Neural cell (in vitro differentiated cells): ENCODE measurements at regions not wholly inside any gene's neighbourhood (a gene's known extent, or its start where the extent isn't known, plus 50 kb on each side); places are given as distances from the start of the nearest gene placed in this dataset.

ENCODE experiments used
- H2AFZ ChIP-seq: fragments of 200-600, 300-800 bp; sonication (generic), shearing (Covaris generic); 2 replicates; pipeline ENCODE4 v1.6.0; 2014; ENCODE audit warnings: low read depth, mild to moderate bottlenecking, antibody characterized with exemption, low read length, moderate library complexity
- H3F3A ChIP-seq: fragments of 200-600 bp; shearing (Covaris generic); 2 replicates; pipeline ENCODE4 v1.6.1; 2016; ENCODE audit warnings: mild to moderate bottlenecking, moderate library complexity, mixed read lengths, antibody characterized with exemption, low read length; ENCODE audit not compliant: insufficient read depth, poor library complexity, severe bottlenecking
- H3K27ac ChIP-seq: fragments of 200-600, 300-800 bp; sonication (generic), shearing (Covaris generic); 2 replicates; pipeline ENCODE4 v1.5.1; 2014; ENCODE audit warnings: mild to moderate bottlenecking, low read length, moderate library complexity
- H3K27me3 ChIP-seq: fragments of 300-800, 200-600 bp; sonication (generic), shearing (Covaris generic); 2 replicates; pipeline ENCODE4 v1.6.0; 2014; ENCODE audit warnings: mild to moderate bottlenecking, low read depth, low read length, moderate library complexity; ENCODE audit not compliant: insufficient read depth
- H3K36me3 ChIP-seq: fragments of 300-800, 200-600 bp; sonication (generic), shearing (Covaris generic); 2 replicates; pipeline ENCODE4 v1.5.1; 2014; ENCODE audit warnings: mild to moderate bottlenecking, antibody characterized with exemption, low read length, moderate library complexity; ENCODE audit not compliant: insufficient read depth
- H3K4me2 ChIP-seq: fragments of 300-800, 200-600 bp; sonication (generic), shearing (Covaris generic); 2 replicates; pipeline ENCODE4 v1.6.0; 2014; ENCODE audit warnings: mild to moderate bottlenecking, low read length
- H3K4me3 ChIP-seq: fragments of 300-800, 200-600 bp; sonication (generic), shearing (Covaris generic); 2 replicates; pipeline ENCODE4 v1.5.1; 2014; ENCODE audit warnings: mild to moderate bottlenecking, low read length, moderate library complexity
- H3K79me2 ChIP-seq: fragments of 200-600 bp; shearing (Covaris generic); replicated peaks from 2 replicates; pipeline ENCODE4 v1.6.0; 2014; ENCODE audit warnings: mild to moderate bottlenecking, low read length, moderate library complexity; ENCODE audit not compliant: insufficient read depth
- H3K9ac ChIP-seq: fragments of 300-800, 200-600 bp; sonication (generic), shearing (Covaris generic); 2 replicates; pipeline ENCODE4 v1.6.1; 2016; ENCODE audit warnings: mild to moderate bottlenecking, low read length, mixed read lengths
- H3K9me2 ChIP-seq: fragments of 200-600 bp; shearing (Covaris generic); 2 replicates; pipeline ENCODE4 v1.6.1; 2016; ENCODE audit warnings: mild to moderate bottlenecking, low read length, mixed read lengths; ENCODE audit not compliant: insufficient read depth
- H3K9me3 ChIP-seq: fragments of 200-600, 300-800 bp; sonication (generic), shearing (Covaris generic); 2 replicates; pipeline ENCODE4 v1.6.1; 2016; ENCODE audit warnings: mild to moderate bottlenecking, mixed run types, low read length, moderate library complexity, mixed read lengths
- H4K20me1 ChIP-seq: fragments of 200-600 bp; shearing (Covaris generic); 2 replicates; pipeline ENCODE4 v1.6.1; 2016; ENCODE audit warnings: mild to moderate bottlenecking, mixed run types; ENCODE audit not compliant: insufficient read depth
- EP300 ChIP-seq: fragments of 450-650 bp; conservative IDR thresholded peaks from 2 replicates; pipeline ENCODE4 v1.6.1; 2014; ENCODE audit warnings: antibody characterized with exemption, mild to moderate bottlenecking, moderate library complexity; ENCODE audit not compliant: poor library complexity, severe bottlenecking
- EZH2 ChIP-seq: fragments of 200-600, 300-800 bp; shearing (Covaris generic), sonication (generic); IDR thresholded peaks from 2 replicates; pipeline ENCODE4 v1.6.1; 2014; ENCODE audit warnings: antibody characterized with exemption, low read length, borderline replicate concordance, mild to moderate bottlenecking; ENCODE audit not compliant: insufficient read depth, poor library complexity, severe bottlenecking
- MXI1 ChIP-seq: fragments of 450-650 bp; conservative IDR thresholded peaks from 2 replicates; pipeline ENCODE4 v1.6.1; 2014; ENCODE audit warnings: antibody characterized with exemption, mild to moderate bottlenecking; ENCODE audit not compliant: poor library complexity, severe bottlenecking
- POLR2AphosphoS5 ChIP-seq: IDR thresholded peaks from 2 replicates; pipeline ENCODE4 v1.6.1; 2012
- RAD21 ChIP-seq: fragments of 450-650 bp; conservative IDR thresholded peaks from 2 replicates; pipeline ENCODE4 v1.6.1; 2014; ENCODE audit warnings: antibody characterized with exemption, mild to moderate bottlenecking, moderate library complexity
- SMC3 ChIP-seq: fragments of 450-650 bp; conservative IDR thresholded peaks from 2 replicates; pipeline ENCODE4 v1.6.1; 2014; ENCODE audit warnings: antibody characterized with exemption, mild to moderate bottlenecking, moderate library complexity; ENCODE audit not compliant: poor library complexity
- TAF1 ChIP-seq: IDR thresholded peaks from 2 replicates; pipeline ENCODE4 v1.6.1; 2012; ENCODE audit warnings: low read depth
- TF ChIP-seq, protein P1 (sequence below): fragments of 450-650 bp; IDR thresholded peaks from 2 replicates; pipeline ENCODE4 v1.5.1; 2014; ENCODE audit warnings: antibody characterized with exemption, mild to moderate bottlenecking, moderate library complexity; ENCODE audit not compliant: poor library complexity, severe bottlenecking
- TF ChIP-seq, protein P2 (sequence below): IDR thresholded peaks from 2 replicates; pipeline ENCODE4 v1.6.1; 2012; ENCODE audit warnings: borderline replicate concordance

GRCh38 chr7:125057963-125058362, 128.3 kb upstream of the POT1 start:
- H3K9ac ChIP-seq = no peak overlapping the region
- H4K20me1 ChIP-seq = no peaks in the 10 kb centered on the region
- H3K4me3 ChIP-seq = no peak overlapping the region
- H3K36me3 ChIP-seq = no peaks in the 10 kb centered on the region
- no peak for TF ChIP-seq TAF1
- TF ChIP-seq MXI1 = no peak
- TF ChIP-seq POLR2AphosphoS5 = no peak
- TF ChIP-seq RAD21 = no peak
- no peaks in the 10 kb centered on the region for H3K79me2 ChIP-seq
- H3K27me3 ChIP-seq = no peaks in the 10 kb centered on the region
- peaks cover 2% of the 10 kb centered on the region for H3F3A ChIP-seq
- no peaks in the 10 kb centered on the region for H3K9me2 ChIP-seq
- H3K9me3 ChIP-seq = no peaks in the 10 kb centered on the region
- H2AFZ ChIP-seq = no peak overlapping the region
- H3K27ac ChIP-seq = no peak overlapping the region
- no peak overlapping the region for H3K4me2 ChIP-seq

DNA sequence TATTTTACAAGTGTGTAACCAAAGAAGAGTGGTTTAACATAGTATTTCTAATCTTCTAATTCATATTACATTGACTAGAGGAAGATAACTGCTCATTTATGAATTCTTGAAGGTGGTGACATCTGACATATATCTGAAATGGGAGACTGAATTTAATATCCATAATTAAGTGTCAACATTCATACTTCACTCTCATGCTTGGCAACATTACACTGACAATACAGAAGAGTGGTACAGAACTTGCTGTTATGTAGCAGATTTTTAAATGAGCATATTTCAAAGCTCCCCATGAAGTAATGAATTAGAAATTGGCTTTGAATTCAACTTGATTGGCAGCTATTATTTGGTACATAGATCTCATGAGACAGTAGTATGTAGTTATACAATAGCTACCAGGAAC, 125.8 kb upstream of the POT1 start:
- Histone ChIP-seq H3K27me3 (no peaks in the 10 kb centered on the region), H3K79me2 (no peaks in the 10 kb centered on the region), H3K9ac (no peak overlapping the region), H3K9me3 (no peaks in the 10 kb centered on the region), H3K36me3 (no peaks in the 10 kb centered on the region), H3F3A (no peaks in the 10 kb centered on the region), H3K4me3 (no peak overlapping the region), H3K4me2 (no peak overlapping the region), H4K20me1 (no peaks in the 10 kb centered on the region), H2AFZ (no peak overlapping the region), H3K9me2 (no peaks in the 10 kb centered on the region), H3K27ac (no peak overlapping the region)
- no peak for TF ChIP-seq SMC3
- peak; percentile 97 for TF ChIP-seq POLR2AphosphoS5
- TF ChIP-seq, protein P1, sequence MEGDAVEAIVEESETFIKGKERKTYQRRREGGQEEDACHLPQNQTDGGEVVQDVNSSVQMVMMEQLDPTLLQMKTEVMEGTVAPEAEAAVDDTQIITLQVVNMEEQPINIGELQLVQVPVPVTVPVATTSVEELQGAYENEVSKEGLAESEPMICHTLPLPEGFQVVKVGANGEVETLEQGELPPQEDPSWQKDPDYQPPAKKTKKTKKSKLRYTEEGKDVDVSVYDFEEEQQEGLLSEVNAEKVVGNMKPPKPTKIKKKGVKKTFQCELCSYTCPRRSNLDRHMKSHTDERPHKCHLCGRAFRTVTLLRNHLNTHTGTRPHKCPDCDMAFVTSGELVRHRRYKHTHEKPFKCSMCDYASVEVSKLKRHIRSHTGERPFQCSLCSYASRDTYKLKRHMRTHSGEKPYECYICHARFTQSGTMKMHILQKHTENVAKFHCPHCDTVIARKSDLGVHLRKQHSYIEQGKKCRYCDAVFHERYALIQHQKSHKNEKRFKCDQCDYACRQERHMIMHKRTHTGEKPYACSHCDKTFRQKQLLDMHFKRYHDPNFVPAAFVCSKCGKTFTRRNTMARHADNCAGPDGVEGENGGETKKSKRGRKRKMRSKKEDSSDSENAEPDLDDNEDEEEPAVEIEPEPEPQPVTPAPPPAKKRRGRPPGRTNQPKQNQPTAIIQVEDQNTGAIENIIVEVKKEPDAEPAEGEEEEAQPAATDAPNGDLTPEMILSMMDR = no peak
- TF ChIP-seq EP300 = peak; percentile 95
- TF ChIP-seq, protein P2, sequence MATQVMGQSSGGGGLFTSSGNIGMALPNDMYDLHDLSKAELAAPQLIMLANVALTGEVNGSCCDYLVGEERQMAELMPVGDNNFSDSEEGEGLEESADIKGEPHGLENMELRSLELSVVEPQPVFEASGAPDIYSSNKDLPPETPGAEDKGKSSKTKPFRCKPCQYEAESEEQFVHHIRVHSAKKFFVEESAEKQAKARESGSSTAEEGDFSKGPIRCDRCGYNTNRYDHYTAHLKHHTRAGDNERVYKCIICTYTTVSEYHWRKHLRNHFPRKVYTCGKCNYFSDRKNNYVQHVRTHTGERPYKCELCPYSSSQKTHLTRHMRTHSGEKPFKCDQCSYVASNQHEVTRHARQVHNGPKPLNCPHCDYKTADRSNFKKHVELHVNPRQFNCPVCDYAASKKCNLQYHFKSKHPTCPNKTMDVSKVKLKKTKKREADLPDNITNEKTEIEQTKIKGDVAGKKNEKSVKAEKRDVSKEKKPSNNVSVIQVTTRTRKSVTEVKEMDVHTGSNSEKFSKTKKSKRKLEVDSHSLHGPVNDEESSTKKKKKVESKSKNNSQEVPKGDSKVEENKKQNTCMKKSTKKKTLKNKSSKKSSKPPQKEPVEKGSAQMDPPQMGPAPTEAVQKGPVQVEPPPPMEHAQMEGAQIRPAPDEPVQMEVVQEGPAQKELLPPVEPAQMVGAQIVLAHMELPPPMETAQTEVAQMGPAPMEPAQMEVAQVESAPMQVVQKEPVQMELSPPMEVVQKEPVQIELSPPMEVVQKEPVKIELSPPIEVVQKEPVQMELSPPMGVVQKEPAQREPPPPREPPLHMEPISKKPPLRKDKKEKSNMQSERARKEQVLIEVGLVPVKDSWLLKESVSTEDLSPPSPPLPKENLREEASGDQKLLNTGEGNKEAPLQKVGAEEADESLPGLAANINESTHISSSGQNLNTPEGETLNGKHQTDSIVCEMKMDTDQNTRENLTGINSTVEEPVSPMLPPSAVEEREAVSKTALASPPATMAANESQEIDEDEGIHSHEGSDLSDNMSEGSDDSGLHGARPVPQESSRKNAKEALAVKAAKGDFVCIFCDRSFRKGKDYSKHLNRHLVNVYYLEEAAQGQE = no peak
- TF ChIP-seq EZH2 = no peak

GRCh38 chr7:125046767-125047166, 117.1 kb upstream of the POT1 start:
- Histone ChIP-seq H2AFZ (no peak overlapping the region), H3K4me3 (no peak overlapping the region), H3K9me3 (no peaks in the 10 kb centered on the region), H3K27me3 (no peaks in the 10 kb centered on the region), H3F3A (no peaks in the 10 kb centered on the region), H3K9me2 (no peaks in the 10 kb centered on the region), H3K9ac (no peak overlapping the region), H3K4me2 (no peak overlapping the region), H3K27ac (no peak overlapping the region), H3K36me3 (no peaks in the 10 kb centered on the region), H3K79me2 (no peaks in the 10 kb centered on the region), H4K20me1 (no peaks in the 10 kb centered on the region)
- TF ChIP-seq MXI1 (no peak), SMC3 (no peak), EZH2 (no peak), POLR2AphosphoS5 (no peak), RAD21 (no peak), EP300 (no peak), TAF1 (no peak)
- TF ChIP-seq, protein P2 = no peak
- TF ChIP-seq, protein P1 = no peak
